Stimulated activated CD8-positive, alpha-beta memory T cell treated with anti-CD3 and anti-CD28 coated beads, Interleukin-12 subunit alpha, Interleukin-12 subunit beta, amount 100 ng/mL, for 4 hours (primary cell): ENCODE measurements at regions not wholly inside any gene's neighbourhood (a gene's known extent, or its start where the extent isn't known, plus 50 kb on each side); places are given as distances from the start of the nearest gene placed in this dataset.
"Not testable (repeated sequence)": the region's sequence is repeated elsewhere in the genome, so short reads cannot be mapped to it uniquely, and the experiment has no call there.

Experiments
- DNase-seq: peaks from one replicate; pipeline ENCODE4 v3.0.0-alpha.2; 2020; ENCODE audit warnings: low read depth

DNA sequence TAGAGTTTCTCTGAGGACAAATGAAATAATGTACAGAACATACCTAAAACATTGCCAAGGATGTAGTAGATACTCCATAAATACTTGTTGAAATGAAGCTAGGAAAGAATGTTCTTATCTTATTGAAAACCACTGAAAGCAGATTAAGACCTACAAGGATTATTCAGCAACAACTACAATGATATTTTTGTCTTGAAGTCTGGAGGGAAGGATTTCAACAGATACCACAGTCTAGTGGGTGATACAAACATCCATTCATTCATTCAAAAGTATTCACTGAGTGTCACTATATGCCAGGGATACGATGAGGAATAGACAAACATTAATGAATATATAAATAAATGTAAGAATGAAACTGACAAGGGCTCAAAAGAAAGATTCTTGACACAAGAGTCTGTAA, 74.7 kb upstream of the THBS1 start:
- no peak for DNase-seq

DNA sequence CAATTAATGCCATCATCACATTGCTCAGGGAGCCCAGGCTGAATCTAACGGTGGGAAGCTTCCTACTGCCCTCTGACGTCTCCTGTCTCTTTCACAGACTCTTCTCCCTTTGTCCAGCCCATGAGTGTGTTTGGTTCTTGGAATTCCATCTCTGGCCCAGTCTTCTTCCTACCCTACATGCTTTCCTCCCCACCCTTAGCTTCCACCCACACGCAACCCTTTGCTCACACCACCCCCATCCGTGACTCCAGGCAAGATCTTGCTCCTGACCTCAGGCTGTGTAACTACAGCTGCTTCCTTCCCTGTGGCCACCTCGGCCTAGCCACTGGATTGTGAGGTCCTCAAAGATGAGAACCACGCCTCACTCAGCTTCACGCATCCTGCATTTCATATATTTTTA, 72.3 kb upstream of the THBS1 start:
- DNase-seq = no peak

DNA sequence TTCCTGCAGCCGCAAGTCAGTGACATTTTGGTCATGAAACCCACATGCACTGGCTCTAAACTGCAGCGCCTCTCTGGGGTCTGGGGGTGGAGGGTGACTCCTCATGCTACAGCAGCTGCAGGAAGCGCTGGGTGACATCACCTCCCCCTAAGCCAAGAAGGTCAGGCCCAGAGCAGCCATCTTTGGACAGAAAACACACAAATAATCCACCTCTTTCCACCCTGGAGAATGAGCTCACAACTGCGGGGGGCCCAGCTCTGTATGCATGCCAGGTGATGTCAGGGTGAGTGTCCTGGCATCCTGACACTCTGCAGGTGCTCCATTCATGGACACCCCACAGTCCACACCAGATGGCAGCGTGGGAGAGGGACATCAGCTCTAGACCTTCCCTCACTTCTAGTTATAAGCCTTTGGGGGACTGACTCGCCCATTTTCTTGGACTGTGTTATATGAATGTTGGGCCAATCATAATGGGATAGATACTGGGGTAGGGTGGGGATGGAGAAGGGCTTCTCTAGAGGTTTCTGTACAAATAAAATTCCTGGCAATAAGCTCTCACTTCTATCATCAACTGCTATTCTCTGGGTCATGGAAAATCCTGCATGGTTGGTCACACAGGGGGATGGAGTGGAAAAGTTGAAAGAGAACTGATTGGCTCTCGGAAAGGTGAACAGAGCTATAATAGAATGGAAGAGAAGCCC, 70.7 kb upstream of the THBS1 start:
- DNase-seq = no peak

DNA sequence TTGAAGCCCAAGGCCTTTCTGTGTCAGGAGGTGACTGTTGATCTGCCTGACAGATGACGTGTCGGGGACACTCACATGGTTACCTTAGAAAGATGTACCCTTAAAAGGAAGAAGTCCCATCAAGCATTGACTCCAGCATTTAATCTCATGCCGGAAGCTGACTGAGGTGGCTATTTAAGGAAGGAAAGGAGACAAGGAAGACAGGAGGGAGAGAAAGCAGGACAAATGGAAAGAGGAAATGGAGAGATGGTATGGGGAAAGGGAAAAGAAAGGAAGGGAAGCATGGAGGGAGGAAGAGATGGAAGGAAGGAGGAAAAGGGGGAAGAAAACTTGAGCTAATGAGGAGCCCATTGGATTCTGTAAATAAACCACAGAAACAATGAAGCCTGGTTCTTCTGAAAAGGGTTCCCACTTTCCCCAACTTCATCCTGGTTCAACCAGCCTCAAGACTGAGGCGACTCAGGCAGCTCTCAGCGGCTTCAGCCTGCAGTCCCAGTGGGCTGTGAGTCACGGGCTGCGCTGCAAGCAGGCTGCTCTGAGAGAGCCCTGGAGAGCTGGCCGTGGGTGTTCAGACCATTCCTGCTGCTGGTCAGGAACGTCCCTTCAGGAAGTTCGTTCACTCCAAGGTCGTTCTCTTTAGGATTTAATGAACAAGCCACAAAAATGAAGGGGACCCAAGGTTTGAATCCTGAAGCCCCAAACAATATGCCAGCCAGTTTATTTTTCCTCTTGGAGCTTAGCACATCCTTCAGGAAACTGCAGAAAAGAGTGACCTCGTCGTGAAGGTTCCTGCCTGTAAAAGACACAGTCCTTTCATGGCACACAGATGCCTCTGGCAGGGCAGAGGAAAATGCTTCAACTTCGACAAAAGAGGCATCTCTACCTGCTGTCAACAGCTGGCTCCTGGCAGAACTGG, 69.6 kb upstream of the THBS1 start:
- DNase-seq = no peak

DNA sequence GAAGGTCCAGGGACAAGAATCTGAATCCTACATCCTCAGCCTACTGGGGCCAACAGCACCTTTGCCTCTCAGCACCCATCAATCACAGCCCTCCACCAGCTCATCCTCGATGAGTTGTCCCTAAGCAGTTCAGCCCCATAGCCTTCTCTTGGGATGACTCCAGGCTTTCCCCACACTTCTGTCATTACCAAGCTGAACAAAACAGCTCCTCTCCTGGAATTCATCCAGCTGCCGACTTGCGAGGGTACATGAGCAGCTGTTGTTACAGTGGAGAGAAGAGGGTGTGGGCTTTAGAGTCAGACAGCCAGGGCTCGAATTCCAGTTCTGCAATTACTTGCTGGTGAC, 69.0 kb upstream of the THBS1 start:
- no peak for DNase-seq

DNA sequence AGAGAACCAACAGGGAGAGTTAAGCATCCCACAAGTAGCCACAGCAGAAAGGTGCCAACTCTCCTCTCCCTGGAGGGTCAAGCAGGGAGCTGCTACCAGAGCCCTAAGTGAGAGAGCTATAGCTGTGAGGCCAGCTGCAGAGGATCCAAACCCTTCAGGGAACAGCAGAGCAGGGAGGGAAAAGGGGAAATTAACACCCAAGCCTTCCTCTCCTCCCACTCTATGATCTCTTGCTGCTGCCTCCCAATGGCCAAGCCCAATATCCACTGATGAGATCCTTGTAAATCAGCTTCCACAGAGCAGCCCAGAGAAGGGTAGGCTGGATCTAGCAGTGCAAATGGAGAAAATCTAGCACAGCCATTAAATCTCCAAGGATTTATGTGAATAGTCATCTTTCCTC, 68.2 kb upstream of the THBS1 start:
- DNase-seq = no peak

- no peak for DNase-seq
Observed at GRCh38 chr15:39513936-39514335, 66.9 kb upstream of the THBS1 start.

DNA sequence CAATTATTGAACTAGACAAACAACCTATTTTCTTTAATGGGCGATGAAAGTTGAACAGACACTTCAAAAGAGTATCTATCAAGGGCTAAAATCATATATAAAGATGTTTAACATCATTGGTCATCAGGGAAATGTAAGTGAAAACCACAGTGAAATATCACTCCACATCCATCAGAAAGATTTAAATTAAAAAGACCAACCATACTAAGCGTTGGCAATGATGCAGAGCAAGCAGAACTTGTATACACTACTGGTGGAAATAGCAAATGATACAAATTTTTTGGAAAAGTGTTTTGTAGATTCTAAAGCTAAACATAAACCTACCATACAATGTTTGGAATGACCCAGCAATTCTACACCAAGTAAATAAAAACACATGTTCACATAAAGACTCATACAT, 65.9 kb upstream of the THBS1 start:
- DNase-seq = no peak

- DNase-seq = no peak
Observed at GRCh38 chr15:39515765-39516164, 65.1 kb upstream of the THBS1 start.

- no peak for DNase-seq
Observed at GRCh38 chr15:39517122-39517855, 63.6 kb upstream of the THBS1 start.

DNA sequence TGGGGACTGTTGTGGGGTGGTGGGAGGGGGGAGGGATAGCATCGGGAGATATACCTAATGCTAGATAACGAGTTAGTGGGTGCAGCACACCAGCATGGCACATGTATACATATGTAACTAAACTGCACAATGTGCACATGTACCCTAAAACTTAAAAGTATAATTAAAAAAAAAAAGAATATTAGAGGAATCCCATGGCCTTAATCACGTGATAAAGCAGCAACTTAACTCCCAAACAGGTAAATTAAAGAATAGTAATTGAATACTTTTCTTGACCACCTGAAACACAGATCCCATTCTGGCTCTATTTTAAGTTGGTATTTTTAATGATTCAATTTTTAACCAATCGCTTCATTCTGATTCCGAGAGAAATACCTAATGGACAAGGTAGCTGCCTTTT, 56.9 kb upstream of the THBS1 start:
- not testable (repeated sequence) for DNase-seq

GRCh38 chr15:39529457-39529856, 51.4 kb upstream of the THBS1 start:
- DNase-seq = no peak

DNA sequence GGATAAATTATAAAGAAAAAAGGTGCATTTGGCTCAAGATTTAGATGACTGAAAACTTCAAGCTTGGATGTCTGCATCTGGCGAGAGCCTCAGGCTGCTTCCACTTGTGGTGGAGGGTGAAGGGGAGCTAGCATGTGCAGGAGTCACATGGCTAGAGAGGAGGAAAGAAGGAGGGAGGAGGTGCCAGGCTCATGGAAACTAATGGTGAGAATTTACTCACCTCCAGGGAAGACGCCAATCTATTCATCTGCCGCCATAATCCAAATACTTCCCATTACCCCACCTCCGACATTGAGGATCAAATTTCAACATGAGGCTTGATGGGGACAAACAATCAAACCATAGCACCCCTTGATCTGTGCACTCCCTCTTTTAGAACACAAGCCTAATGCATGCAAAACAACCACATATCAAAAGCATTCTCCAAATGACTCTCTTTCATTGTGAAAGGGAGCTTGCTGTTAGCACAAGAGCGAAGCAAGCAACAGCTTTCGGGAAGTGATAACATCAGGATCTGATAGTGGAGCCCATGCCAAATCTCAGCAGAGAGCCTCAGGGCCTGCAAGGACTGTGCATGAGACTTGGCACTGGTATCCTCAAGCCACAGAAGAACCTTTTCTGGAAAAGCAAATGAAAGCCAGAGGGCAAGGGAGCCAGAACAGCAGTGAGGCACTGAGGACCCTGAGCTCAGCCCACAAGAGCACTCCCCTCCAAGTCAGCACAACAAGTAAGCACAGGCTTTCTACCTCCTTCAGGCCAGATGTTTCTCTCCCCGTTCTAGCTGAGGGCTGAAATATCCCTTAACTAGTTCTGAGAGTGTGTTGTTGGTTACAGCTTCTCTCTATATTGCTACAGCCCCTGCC, 50.2 kb upstream of the THBS1 start:
- DNase-seq = no peak
